Esophagus muscularis mucosa (tissue), 3 donors: ENCODE measurements at regions not wholly inside any gene's neighbourhood (a gene's known extent, or its start where the extent isn't known, plus 50 kb on each side); places are given as distances from the start of the nearest gene placed in this dataset.

ENCODE experiments used
- POLR2A ChIP-seq: fragments of 450-650 bp; IDR thresholded peaks from one replicate; pipeline ENCODE4 v1.6.1; 2017; ENCODE audit warnings: antibody characterized with exemption, moderate library complexity, mild to moderate bottlenecking, low read depth
- POLR2AphosphoS5 ChIP-seq, 2 donors: sonication (generic); formaldehyde crosslinking; IDR thresholded peaks; one replicate each; pipeline ENCODE4 v1.6.1; 2017; ENCODE audit warnings: antibody characterized with exemption in 2 of 2
- TF ChIP-seq, protein P1 (sequence below), 3 experiments: fragments of 200-600 bp in 2 of 3; fragments of 450-650 bp in 1 of 3; sonication (generic) in 2 of 3; IDR thresholded peaks; one replicate each; pipeline ENCODE4 v1.5.1; 2017 to 2019; ENCODE audit warnings: antibody characterized with exemption in 3 of 3, mild to moderate bottlenecking in 2 of 3, moderate library complexity in 1 of 3

DNA sequence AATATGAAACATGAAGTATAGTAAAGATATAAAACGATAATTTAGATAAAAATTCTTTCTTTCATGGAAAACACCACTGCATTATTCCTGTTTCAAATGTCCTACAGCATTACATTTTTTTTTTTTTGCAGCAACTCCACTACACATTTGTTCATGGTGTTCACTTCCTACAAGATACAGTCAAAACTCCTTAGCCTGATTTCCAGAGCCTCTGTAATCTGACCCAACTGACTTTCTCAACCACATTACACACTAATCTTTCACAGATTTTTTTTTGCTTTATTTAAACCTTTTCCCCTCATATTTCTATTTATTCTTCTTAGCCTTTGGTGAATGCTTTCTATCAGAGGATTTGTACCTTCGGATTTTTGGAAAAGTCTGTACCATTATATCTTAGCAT lies 176.5 kb upstream of the PDE7B start:
- TF ChIP-seq, protein P1, sequence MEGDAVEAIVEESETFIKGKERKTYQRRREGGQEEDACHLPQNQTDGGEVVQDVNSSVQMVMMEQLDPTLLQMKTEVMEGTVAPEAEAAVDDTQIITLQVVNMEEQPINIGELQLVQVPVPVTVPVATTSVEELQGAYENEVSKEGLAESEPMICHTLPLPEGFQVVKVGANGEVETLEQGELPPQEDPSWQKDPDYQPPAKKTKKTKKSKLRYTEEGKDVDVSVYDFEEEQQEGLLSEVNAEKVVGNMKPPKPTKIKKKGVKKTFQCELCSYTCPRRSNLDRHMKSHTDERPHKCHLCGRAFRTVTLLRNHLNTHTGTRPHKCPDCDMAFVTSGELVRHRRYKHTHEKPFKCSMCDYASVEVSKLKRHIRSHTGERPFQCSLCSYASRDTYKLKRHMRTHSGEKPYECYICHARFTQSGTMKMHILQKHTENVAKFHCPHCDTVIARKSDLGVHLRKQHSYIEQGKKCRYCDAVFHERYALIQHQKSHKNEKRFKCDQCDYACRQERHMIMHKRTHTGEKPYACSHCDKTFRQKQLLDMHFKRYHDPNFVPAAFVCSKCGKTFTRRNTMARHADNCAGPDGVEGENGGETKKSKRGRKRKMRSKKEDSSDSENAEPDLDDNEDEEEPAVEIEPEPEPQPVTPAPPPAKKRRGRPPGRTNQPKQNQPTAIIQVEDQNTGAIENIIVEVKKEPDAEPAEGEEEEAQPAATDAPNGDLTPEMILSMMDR (IDR thresholded peaks at IDR 0.05) = no peak
- TF ChIP-seq POLR2AphosphoS5 (IDR thresholded peaks at IDR 0.05) (no peak), POLR2A (no peak)
